ENCODE measurements at regions not wholly inside any gene's neighbourhood (a gene's known extent, or its start where the extent isn't known, plus 50 kb on each side); places are given as distances from the start of the nearest gene placed in this dataset.

GRCh38 chr11:82373781-82374542 is 359.7 kb downstream of the FAM181B start:
- no peak for DNase-seq (ENCODE audit: low read depth, low spot score)

DNA sequence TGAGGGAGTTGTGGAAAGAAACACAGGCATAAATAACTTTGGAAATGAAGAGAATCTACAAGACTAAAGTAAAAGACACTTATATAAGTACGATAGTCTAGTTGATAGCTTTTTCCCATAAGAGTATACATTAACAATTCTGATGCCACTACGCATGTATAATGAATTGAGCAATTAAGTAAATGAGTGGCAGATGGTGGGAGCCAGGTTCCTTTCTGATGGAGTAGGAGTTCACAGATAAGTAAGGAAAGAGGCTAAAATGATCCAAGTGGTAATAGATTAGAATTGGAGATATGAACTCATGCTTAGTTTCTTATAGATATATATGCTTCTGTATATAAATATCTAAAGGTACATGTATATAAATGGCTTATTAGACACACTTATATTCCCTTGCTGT is 368.3 kb downstream of the FAM181B start:
- no peak for DNase-seq (ENCODE audit: low read depth, low spot score)

DNA sequence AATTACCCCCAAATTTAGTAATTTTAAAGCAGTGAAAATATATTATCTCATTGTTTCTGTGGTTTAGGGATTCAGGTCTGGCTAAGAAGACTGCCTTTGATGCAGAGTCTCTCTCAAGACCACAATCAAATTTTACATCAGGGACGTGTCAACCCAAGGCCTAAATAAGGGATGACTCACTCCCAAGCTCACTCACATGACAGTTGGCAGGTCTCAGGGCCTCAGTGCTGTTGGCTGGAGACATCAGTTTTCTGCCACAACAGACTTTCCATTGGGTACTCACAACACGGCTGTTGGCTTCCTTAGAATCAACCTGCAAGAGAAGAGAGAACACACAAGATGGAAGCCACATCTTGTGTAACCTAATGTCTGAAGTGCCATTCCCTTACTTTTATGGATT is 377.3 kb downstream of the FAM181B start:
- no peak for DNase-seq (ENCODE audit: low read depth, low spot score)

DNA sequence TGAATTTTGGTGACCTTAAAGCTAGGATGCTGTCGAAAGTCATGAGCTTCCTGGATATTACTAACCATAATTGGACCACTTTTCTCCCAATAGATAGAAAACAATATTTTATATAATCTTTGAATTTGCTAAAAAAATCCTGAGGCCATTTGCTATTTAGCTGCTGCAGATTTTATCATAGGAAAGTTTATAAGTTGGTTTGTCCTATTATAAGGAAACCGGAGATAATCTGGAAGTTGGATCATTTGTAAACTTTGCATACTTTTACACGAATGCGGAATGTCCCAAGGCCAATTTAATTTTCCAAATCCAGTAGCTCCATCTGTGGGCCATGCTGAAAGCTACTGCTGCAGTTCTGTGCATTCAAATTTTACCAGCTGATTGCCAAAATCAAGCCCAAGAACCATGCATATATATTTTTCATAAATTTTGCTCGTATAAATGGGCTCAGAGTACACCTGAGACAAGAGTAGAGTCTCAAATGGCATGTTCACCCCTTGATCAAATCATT is 378.3 kb downstream of the FAM181B start:
- no peak for DNase-seq (ENCODE audit: low read depth, low spot score)

DNA sequence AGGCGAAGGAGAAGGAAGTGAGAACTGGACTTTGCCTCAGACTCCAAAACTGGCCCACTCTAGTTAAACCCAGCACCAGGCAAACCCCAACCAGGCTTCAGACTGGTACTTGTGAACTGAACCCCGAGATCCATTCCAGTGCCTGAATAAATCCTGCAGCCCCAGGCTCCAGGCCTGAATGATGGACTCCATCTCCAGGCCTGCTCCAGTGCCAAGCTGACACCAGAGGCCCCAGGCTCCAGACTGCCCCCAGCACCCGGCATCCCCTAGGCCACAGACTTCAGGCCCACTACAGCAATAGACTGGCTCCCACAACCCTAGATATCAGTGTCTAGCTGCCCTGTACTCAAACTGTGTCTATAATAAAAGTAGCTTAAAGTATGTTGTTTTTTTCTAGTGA is 406.8 kb downstream of the FAM181B start:
- DNase-seq (ENCODE audit: low read depth, low spot score) = no peak

- DNase-seq (ENCODE audit: low read depth, low spot score) = no peak
These were observed 412.5 kb downstream of the FAM181B start for GRCh38 chr11:82321206-82321605.

DNA sequence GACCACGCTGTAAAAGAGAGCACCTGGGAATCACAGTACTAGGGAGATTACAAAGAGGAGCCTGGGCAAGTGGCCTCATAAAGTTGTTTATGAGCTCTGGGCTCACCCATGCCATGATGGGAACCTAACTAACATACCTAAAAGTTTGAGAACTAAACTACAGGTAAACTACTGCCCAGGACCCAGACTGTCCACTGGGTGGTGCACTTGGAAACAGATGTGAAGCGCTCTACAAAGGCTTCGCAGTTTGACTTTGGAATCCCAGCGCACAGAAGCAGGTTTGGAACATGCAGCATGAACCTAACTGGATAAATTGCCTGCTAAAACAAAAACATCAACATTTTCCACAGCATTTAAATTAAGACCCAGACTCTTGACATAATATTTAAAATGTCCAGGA is 418.6 kb downstream of the FAM181B start:
- no peak for DNase-seq (ENCODE audit: low read depth, low spot score)

- DNase-seq (ENCODE audit: low read depth, low spot score) = no peak
These were observed 424.7 kb downstream of the FAM181B start for GRCh38 chr11:82308979-82309378.

- no peak for DNase-seq (ENCODE audit: low read depth, low spot score)
These were observed 428.5 kb downstream of the FAM181B start for GRCh38 chr11:82305123-82305522.

DNA sequence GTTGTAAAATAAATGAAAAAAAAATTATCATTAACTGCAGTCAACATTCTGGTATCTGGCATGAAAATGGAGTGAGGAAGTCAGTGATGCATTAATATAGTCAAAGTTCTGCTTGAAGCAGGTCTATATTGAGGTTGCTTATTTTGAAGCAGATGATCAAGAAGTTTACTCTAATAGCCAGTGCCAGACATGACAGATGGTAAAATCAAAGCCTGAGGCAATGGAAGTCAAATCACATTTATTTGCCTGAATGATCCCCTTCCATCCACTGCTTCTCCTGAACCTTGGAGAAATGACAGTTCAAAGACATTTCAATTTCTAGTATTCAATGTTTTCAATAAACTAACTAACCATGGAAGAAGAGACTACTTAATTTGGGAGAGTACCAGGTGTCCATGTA is 430.0 kb downstream of the FAM181B start:
- DNase-seq (ENCODE audit: low read depth, low spot score) = no peak

DNA sequence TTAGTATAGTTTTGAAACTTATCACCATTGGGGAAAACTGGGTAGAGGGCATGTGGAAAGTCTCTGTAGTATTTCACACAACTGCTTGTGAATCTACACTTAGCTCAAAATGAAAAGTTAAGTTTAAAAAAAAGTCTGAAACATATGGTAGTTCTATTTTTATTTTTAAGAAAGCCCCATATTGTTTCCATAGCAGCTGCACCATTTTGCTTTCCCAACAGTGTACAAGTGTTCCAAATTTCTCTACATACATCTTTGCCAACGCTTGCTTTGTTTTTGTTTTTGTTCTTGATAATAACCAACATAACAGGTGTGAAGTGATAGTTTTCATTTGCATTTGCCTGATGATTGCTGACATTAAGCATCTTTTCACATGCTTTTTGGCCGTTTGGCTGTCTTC is 445.2 kb downstream of the FAM181B start:
- DNase-seq (ENCODE audit: low read depth, low spot score) = no peak

DNA sequence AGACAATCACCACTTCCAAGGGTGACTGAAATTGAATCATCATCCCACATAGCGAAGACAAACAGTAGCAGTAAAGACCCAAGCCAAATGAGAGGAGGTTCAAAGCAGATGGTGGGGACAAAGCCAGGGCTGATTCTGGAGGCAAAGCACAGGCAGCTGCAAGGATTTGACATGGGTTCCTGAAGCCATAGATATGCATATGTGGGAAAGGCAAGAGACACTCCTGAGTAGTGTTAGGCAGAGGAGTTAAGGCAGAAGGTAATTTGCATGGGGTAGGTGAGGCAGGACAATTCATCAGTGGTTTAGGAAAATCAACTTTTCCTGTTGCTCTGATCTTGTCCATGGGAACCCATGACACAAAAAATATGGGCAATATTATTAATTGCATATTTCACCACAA is 462.8 kb downstream of the FAM181B start:
- no peak for DNase-seq (ENCODE audit: low read depth, low spot score)

DNA sequence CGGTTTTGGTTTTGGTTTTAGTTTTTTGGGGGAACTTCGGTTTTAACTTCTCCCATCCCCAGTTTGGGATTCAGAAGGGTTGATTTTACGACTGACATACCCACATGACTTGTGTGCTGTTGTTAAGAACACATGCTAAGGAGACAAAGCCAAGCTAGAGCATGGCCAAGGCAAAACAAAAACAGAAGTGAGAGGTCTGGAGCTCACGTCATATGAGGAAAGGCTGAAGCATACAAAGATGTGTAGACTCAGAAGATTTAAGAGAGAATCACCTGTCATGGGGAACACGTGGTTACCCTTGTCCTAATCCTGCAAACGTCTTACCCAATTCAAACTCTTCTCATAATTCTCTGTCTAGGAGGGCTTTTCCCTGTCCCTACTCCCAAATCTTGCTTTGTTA is 465.0 kb downstream of the FAM181B start:
- no peak for DNase-seq (ENCODE audit: low read depth, low spot score)

DNA sequence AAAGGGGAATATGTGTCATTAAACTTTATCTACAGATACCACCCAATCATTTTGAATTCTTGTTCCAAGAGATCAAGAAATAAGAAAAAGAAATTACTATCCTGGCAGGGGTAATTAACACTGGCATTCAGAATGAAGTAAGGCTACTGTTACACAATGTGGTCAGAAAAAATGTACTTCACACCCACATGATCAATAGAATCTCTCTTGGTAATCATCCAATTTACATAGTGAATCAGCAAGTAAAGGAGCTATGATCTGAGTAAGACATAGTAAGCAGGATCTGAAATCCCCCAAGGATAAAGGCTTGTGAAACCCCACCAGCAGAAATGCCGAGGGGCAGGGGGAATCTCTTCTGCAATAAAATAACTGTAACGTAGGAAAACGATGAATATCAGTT is 466.5 kb downstream of the FAM181B start:
- DNase-seq (ENCODE audit: low read depth, low spot score) = no peak

GRCh38 chr11:82261367-82261766 is 472.3 kb downstream of the FAM181B start:
- no peak for DNase-seq (ENCODE audit: low read depth, low spot score)

- no peak for DNase-seq (ENCODE audit: low read depth, low spot score)
These were observed 483.6 kb downstream of the FAM181B start for GRCh38 chr11:82250047-82250446.

DNA sequence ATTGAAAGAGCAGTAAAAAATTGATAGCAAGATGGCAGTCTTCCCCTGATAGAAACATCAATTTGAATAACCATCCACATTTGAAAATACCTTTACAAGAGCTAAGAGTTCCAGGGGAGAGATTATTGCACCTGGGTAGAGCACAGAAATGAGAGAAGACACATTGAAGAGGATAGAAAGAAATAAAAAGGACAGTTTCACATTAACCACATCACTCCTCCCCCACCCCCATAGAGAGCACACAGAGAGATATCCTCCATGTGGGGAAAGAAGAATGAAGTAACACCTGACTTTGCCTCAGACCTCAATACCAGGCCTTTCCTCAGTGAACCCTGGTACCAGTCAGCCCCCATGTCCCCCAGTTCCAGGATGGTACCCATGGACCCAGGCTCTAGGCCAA is 486.7 kb downstream of the FAM181B start:
- no peak for DNase-seq (ENCODE audit: low read depth, low spot score)

- DNase-seq (ENCODE audit: low read depth, low spot score) = no peak
These were observed 494.2 kb downstream of the FAM181B start for GRCh38 chr11:82239498-82239897.

- no peak for DNase-seq (ENCODE audit: low read depth, low spot score)
These were observed 499.4 kb downstream of the FAM181B start for GRCh38 chr11:82234256-82234655.

DNA sequence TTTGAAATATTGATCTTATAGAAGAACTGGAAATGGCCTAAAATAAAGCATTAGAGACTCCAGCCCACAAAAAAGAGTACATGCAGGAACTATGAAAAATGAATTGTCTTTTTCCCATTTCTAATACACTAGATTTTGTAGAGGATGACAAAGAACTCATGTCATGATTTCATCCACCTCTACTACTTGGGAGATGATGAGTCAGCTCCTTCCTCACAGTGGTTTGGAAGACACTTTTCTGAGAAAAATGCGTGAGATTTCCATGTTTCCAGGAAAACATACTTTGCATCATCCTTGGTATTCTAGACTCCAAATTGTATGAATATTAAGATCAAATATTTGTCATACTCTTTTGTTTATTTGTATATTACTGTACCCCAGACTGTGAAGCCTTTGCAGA is 500.5 kb downstream of the FAM181B start:
- no peak for DNase-seq (ENCODE audit: low read depth, low spot score)

DNA sequence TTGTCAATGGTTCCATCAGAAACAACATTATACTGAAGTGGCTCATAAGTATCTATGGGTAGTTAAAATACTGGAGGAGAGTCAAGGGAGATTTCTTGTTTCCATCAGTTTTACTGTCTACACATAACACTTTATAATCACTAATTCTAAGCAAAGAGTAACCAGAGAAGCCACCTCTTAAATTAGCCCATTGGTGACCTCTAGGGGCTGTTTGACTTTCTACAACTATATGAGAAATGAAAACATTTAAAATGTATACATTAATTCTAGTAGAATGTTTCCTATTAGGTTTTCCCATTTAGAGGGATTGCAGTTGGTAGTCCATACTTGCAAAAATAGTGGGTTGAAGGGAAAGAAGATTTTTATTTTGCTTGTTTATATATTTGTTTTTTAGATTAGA is 504.3 kb downstream of the FAM181B start:
- DNase-seq (ENCODE audit: low read depth, low spot score) = no peak

- DNase-seq (ENCODE audit: low read depth, low spot score) = no peak
These were observed 507.7 kb downstream of the FAM181B start for GRCh38 chr11:82225930-82226329.

DNA sequence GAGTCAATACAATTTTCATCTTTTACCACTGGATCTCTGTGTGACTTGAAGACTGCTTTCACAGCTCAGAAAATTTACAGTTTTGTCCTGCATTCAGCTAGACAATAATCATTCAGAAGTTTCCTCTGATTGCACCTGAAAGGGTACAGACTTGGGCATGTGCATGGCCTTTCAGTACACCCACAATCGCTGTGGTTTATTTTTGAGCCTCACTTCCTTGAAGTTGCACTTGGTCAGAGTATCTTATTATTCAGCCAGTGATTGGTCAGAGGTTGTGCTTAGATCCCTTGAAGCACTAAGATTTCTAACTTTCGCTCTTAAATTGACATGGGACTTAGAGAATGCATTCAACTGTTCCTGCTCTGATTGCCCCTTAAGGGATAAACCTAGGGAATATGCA is 508.2 kb downstream of the FAM181B start:
- no peak for DNase-seq (ENCODE audit: low read depth, low spot score)
